ENCODE measurements at regions not wholly inside any gene's neighbourhood (a gene's known extent, or its start where the extent isn't known, plus 50 kb on each side); places are given as distances from the start of the nearest gene placed in this dataset.

GRCh38 chr16:52597073-52597771, 50.3 kb upstream of the TOX3 start:
- ChIA-PET SMC1A (ENCODE audit: uncharacterized antibody, unreplicated experiment) (no interaction called here), RAD21 (ENCODE audit: unreplicated experiment) (no interaction called here), CTCF (no interaction called here), POLR2A (no interaction called here)
- Histone ChIP-seq H2AFZ (ENCODE audit: control insufficient read depth, low read depth, low read length) (no peak overlapping the region), H3K4me3 (no peak overlapping the region), H3K79me2 (ENCODE audit: control insufficient read depth, insufficient read depth, low read length) (no peaks in the 10 kb centered on the region), H3K27ac (ENCODE audit: control insufficient read depth, insufficient read depth) (no peak overlapping the region), H4K20me1 (ENCODE audit: control insufficient read depth, insufficient read depth) (no peaks in the 10 kb centered on the region), H3K4me2 (ENCODE audit: control insufficient read depth, insufficient read depth) (no peak overlapping the region), H3K4me1 (ENCODE audit: control insufficient read depth, insufficient read depth, low read length) (no peaks in the 10 kb centered on the region), H3K27me3 (replicated peaks in 1 of 2; ENCODE audit: control insufficient read depth in 2 of 2, insufficient read depth in 2 of 2, low read length in 1 of 2) (no peaks in the 10 kb centered on the region), H3K36me3 (ENCODE audit: control insufficient read depth in 2 of 2, insufficient read depth in 2 of 2, low read length in 1 of 2) (no peaks in the 10 kb centered on the region), H3K9ac (ENCODE audit: control insufficient read depth, insufficient read depth, low read length) (no peak overlapping the region), H3K9me3 (replicated peaks; ENCODE audit: control insufficient read depth, insufficient read depth, low read length) (no peaks in the 10 kb centered on the region)
- WGBS (ENCODE audit: insufficient coverage, insufficient replicate concordance, low lambda C conversion rate, missing lambda C conversion rate) = 11% methylated on average over 3 of the region's 3 CpGs
- intact Hi-C loops (cut with micrococcal nuclease; ENCODE audit: unreplicated experiment) = no loop called here
- no peak for FAIRE-seq
- no TSS peak for BruUV-seq (replicated peaks)
- no peak for ATAC-seq
- DNase-seq (ENCODE audit: low read depth, low spot score) = no peak
- no peak for TF ChIP-seq ZNF622 (IDR thresholded peaks at IDR 0.05)
- TF ChIP-seq NFXL1 (IDR thresholded peaks at IDR 0.05; ENCODE audit: borderline replicate concordance) = no peak
- no peak for TF ChIP-seq ZNF24 (IDR thresholded peaks at IDR 0.05)
- no peak for TF ChIP-seq NR2C2 (IDR thresholded peaks at IDR 0.05; ENCODE audit: borderline replicate concordance, control insufficient read depth, insufficient read length, low read depth)
- no peak for TF ChIP-seq TCF12 (IDR thresholded peaks at IDR 0.05; ENCODE audit: low read depth, low read length)
- no peak for TF ChIP-seq FOS (IDR thresholded peaks at IDR 0.05; ENCODE audit: borderline replicate concordance, extremely low read depth, insufficient read length)
- TF ChIP-seq ATF7 (IDR thresholded peaks at IDR 0.05; ENCODE audit: low read depth) = no peak
- no peak for TF ChIP-seq CEBPB (IDR thresholded peaks at IDR 0.05; ENCODE audit: borderline replicate concordance in 1 of 2, low read depth in 2 of 2, low read length in 2 of 2)
- TF ChIP-seq CTCF (IDR thresholded peaks at IDR 0.05 in 2 of 3, conservative IDR thresholded peaks at IDR 0.05 in 1 of 3; ENCODE audit: control insufficient read depth in 2 of 3, extremely low read depth in 1 of 3, insufficient read depth in 1 of 3, low read depth in 3 of 3, low read length in 3 of 3) = no peak
- no peak for TF ChIP-seq EP300 (IDR thresholded peaks at IDR 0.05; ENCODE audit: borderline replicate concordance in 1 of 2, control insufficient read depth in 1 of 2, low read depth in 2 of 2, low read length in 2 of 2)
- TF ChIP-seq MEF2A (IDR thresholded peaks at IDR 0.05; ENCODE audit: insufficient read depth, low read depth, low read length) = no peak
- TF ChIP-seq, protein P1, sequence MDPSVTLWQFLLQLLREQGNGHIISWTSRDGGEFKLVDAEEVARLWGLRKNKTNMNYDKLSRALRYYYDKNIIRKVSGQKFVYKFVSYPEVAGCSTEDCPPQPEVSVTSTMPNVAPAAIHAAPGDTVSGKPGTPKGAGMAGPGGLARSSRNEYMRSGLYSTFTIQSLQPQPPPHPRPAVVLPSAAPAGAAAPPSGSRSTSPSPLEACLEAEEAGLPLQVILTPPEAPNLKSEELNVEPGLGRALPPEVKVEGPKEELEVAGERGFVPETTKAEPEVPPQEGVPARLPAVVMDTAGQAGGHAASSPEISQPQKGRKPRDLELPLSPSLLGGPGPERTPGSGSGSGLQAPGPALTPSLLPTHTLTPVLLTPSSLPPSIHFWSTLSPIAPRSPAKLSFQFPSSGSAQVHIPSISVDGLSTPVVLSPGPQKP (IDR thresholded peaks at IDR 0.05; ENCODE audit: low read depth, low read length) = no peak
- no peak for TF ChIP-seq LARP7 (IDR thresholded peaks at IDR 0.05)
- in situ Hi-C loops (cut with MboI) = no loop called here

All from GM12878 (cell line).